ENCODE measurements at regions not wholly inside any gene's neighbourhood (a gene's known extent, or its start where the extent isn't known, plus 50 kb on each side); places are given as distances from the start of the nearest gene placed in this dataset.

- TF ChIP-seq, protein P1, sequence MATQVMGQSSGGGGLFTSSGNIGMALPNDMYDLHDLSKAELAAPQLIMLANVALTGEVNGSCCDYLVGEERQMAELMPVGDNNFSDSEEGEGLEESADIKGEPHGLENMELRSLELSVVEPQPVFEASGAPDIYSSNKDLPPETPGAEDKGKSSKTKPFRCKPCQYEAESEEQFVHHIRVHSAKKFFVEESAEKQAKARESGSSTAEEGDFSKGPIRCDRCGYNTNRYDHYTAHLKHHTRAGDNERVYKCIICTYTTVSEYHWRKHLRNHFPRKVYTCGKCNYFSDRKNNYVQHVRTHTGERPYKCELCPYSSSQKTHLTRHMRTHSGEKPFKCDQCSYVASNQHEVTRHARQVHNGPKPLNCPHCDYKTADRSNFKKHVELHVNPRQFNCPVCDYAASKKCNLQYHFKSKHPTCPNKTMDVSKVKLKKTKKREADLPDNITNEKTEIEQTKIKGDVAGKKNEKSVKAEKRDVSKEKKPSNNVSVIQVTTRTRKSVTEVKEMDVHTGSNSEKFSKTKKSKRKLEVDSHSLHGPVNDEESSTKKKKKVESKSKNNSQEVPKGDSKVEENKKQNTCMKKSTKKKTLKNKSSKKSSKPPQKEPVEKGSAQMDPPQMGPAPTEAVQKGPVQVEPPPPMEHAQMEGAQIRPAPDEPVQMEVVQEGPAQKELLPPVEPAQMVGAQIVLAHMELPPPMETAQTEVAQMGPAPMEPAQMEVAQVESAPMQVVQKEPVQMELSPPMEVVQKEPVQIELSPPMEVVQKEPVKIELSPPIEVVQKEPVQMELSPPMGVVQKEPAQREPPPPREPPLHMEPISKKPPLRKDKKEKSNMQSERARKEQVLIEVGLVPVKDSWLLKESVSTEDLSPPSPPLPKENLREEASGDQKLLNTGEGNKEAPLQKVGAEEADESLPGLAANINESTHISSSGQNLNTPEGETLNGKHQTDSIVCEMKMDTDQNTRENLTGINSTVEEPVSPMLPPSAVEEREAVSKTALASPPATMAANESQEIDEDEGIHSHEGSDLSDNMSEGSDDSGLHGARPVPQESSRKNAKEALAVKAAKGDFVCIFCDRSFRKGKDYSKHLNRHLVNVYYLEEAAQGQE (IDR thresholded peaks at IDR 0.05; ENCODE audit: low read depth) = no peak
- TF ChIP-seq RAD21 (IDR thresholded peaks at IDR 0.05; ENCODE audit: low read depth) = no peak
- no peak for TF ChIP-seq EZH2 (IDR thresholded peaks at IDR 0.05)
- no peak for TF ChIP-seq ZNF274 (IDR thresholded peaks at IDR 0.05; ENCODE audit: low read depth, low read length)
- TF ChIP-seq SP1 (IDR thresholded peaks at IDR 0.05; ENCODE audit: low read depth) = no peak
- TF ChIP-seq ZBTB33 (IDR thresholded peaks at IDR 0.05; ENCODE audit: extremely low read depth, insufficient replicate concordance, low read length) = no peak
- TF ChIP-seq CTCF (IDR thresholded peaks at IDR 0.05 in 2 of 3, conservative IDR thresholded peaks at IDR 0.05 in 1 of 3; ENCODE audit: borderline replicate concordance in 1 of 3, insufficient read depth in 1 of 3, low read depth in 2 of 3, low read length in 2 of 3) = no peak
- TF ChIP-seq TCF7L2 (IDR thresholded peaks at IDR 0.05; ENCODE audit: borderline replicate concordance, extremely low read depth, insufficient read depth, insufficient read length) = no peak
- TF ChIP-seq, protein P2, sequence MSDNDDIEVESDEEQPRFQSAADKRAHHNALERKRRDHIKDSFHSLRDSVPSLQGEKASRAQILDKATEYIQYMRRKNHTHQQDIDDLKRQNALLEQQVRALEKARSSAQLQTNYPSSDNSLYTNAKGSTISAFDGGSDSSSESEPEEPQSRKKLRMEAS (IDR thresholded peaks at IDR 0.05) = no peak
- no peak for TF ChIP-seq POLR2AphosphoS5 (IDR thresholded peaks at IDR 0.05; ENCODE audit: low read depth, low read length)
- TF ChIP-seq EZH2phosphoT487 (IDR thresholded peaks at IDR 0.05; ENCODE audit: borderline replicate concordance) = no peak
These were observed 362.2 kb downstream of the FGF13 start for GRCh38 chrX:138349351-138349750.
